Uterus (tissue), 3 donors: ENCODE measurements at regions not wholly inside any gene's neighbourhood (a gene's known extent, or its start where the extent isn't known, plus 50 kb on each side); places are given as distances from the start of the nearest gene placed in this dataset.

Experiments used
- DNase-seq, 2 donors: peaks; one replicate each; pipeline ENCODE4 v3.0.0-alpha.2; 2019 to 2020
- H3K27ac ChIP-seq, 2 donors: fragments of 200-600 bp; sonication (generic); 1 replicate in 1 of 2; 2 replicates in 1 of 2; pipeline ENCODE4 v1.5.1; 2016 to 2018
- H3K27me3 ChIP-seq, 2 donors: fragments of 200-600 bp; sonication (generic); one replicate each; pipeline ENCODE4 v1.5.1; 2018 to 2019; ENCODE audit warnings: control low read depth in 1 of 2
- H3K36me3 ChIP-seq, 2 donors: fragments of 200-600 bp; sonication (generic); one replicate each; pipeline ENCODE4 v1.5.1; 2019; ENCODE audit warnings: control low read depth in 1 of 2
- H3K4me1 ChIP-seq, 2 donors: fragments of 200-600 bp; sonication (generic); one replicate each; pipeline ENCODE4 v1.5.1; 2018 to 2019; ENCODE audit warnings: control low read depth in 1 of 2
- H3K4me3 ChIP-seq, 2 donors: fragments of 200-600 bp; sonication (generic); 1 replicate in 1 of 2; 2 replicates in 1 of 2; pipeline ENCODE4 v1.5.1; 2018 to 2019; ENCODE audit warnings: mild to moderate bottlenecking in 1 of 2
- H3K9me3 ChIP-seq, 2 donors: fragments of 200-600 bp; sonication (generic); one replicate each; pipeline ENCODE4 v1.5.1; 2019; ENCODE audit warnings: control low read depth in 1 of 2
- CTCF ChIP-seq, 4 experiments: fragments of 200-600 bp in 2 of 4; fragments of 450-650 bp in 2 of 4; sonication (generic) in 2 of 4; IDR thresholded peaks; one replicate each; pipeline ENCODE4 v1.5.1; 2016 to 2019; ENCODE audit warnings: antibody characterized with exemption in 4 of 4, mild to moderate bottlenecking in 2 of 4, moderate library complexity in 1 of 4
- POLR2A ChIP-seq, 2 donors: fragments of 450-650 bp; IDR thresholded peaks; one replicate each; pipeline ENCODE4 v1.6.1; 2016; ENCODE audit warnings: antibody characterized with exemption in 2 of 2, mild to moderate bottlenecking in 1 of 2, moderate library complexity in 1 of 2
- intact Hi-C: fragments of 100-400 bp; cut with DNase I; formaldehyde crosslinking; loops from one replicate; pipeline ENCODE4 v1.15.1; 2023; ENCODE audit warnings: low total_unique reads
- donor health status: DM: yes; HTN: yes; CAD: no.

- no peak for TF ChIP-seq POLR2A (IDR thresholded peaks at IDR 0.05)
- TF ChIP-seq CTCF (IDR thresholded peaks at IDR 0.05): no peak
- H3K9me3 ChIP-seq: no peaks in the 10 kb centered on the region
- DNase-seq: no peak
- intact Hi-C loops: no loop called here
- H3K4me1 ChIP-seq: no peaks in the 10 kb centered on the region
- H3K4me3 ChIP-seq: no peak overlapping the region
- H3K36me3 ChIP-seq: no peaks in the 10 kb centered on the region
- no peaks in the 10 kb centered on the region for H3K27me3 ChIP-seq
- H3K27ac ChIP-seq: no peak overlapping the region
Observed at GRCh38 chr6:88266126-88266525, 100.0 kb upstream of the CNR1 start.

GRCh38 chr6:88263591-88263990, 97.4 kb upstream of the CNR1 start:
- intact Hi-C loops: no loop called here
- no peak for DNase-seq
- H3K4me3 ChIP-seq: no peak overlapping the region
- no peaks in the 10 kb centered on the region for H3K36me3 ChIP-seq
- TF ChIP-seq CTCF (IDR thresholded peaks at IDR 0.05) (no peak), POLR2A (IDR thresholded peaks at IDR 0.05) (no peak)
- no peaks in the 10 kb centered on the region for H3K27me3 ChIP-seq
- H3K9me3 ChIP-seq: no peaks in the 10 kb centered on the region
- no peak overlapping the region for H3K27ac ChIP-seq
- no peaks in the 10 kb centered on the region for H3K4me1 ChIP-seq

- TF ChIP-seq POLR2A (IDR thresholded peaks at IDR 0.05): no peak
- TF ChIP-seq CTCF (IDR thresholded peaks at IDR 0.05): no peak
- Histone ChIP-seq H3K27ac (no peak overlapping the region), H3K9me3 (no peaks in the 10 kb centered on the region), H3K27me3 (no peaks in the 10 kb centered on the region), H3K36me3 (no peaks in the 10 kb centered on the region), H3K4me3 (no peak overlapping the region), H3K4me1 (no peaks in the 10 kb centered on the region)
- intact Hi-C loops: no loop called here
- DNase-seq: no peak
Observed at GRCh38 chr6:88262332-88262731, 96.2 kb upstream of the CNR1 start.

GRCh38 chr6:88251301-88251700, 85.2 kb upstream of the CNR1 start:
- H3K27ac ChIP-seq: no peak overlapping the region
- DNase-seq: no peak
- intact Hi-C loops: no loop called here
- H3K4me3 ChIP-seq: no peak overlapping the region
- no peaks in the 10 kb centered on the region for H3K27me3 ChIP-seq
- TF ChIP-seq POLR2A (IDR thresholded peaks at IDR 0.05): no peak
- TF ChIP-seq CTCF (IDR thresholded peaks at IDR 0.05): no peak
- no peaks in the 10 kb centered on the region for H3K36me3 ChIP-seq
- no peaks in the 10 kb centered on the region for H3K4me1 ChIP-seq
- no peaks in the 10 kb centered on the region for H3K9me3 ChIP-seq

GRCh38 chr6:88248709-88249321, 82.7 kb upstream of the CNR1 start:
- Histone ChIP-seq H3K36me3 (no peaks in the 10 kb centered on the region), H3K4me3 (no peak overlapping the region), H3K27ac (no peak overlapping the region), H3K9me3 (no peaks in the 10 kb centered on the region), H3K4me1 (no peaks in the 10 kb centered on the region), H3K27me3 (no peaks in the 10 kb centered on the region)
- intact Hi-C loops: no loop called here
- no peak for TF ChIP-seq CTCF (IDR thresholded peaks at IDR 0.05)
- no peak for TF ChIP-seq POLR2A (IDR thresholded peaks at IDR 0.05)
- DNase-seq: no peak
